GM18951 (cell line): ENCODE measurements at regions not wholly inside any gene's neighbourhood (a gene's known extent, or its start where the extent isn't known, plus 50 kb on each side); places are given as distances from the start of the nearest gene placed in this dataset.
"Not testable (repeated sequence)": the region's sequence is repeated elsewhere in the genome, so short reads cannot be mapped to it uniquely, and the experiment has no call there.

ENCODE experiments used
- POLR2A ChIP-seq: IDR thresholded peaks from 4 replicates; pipeline ENCODE4 v1.6.1; 2011; ENCODE audit warnings: mild to moderate bottlenecking; ENCODE audit not compliant: insufficient read length, insufficient read depth; ENCODE audit errors: extremely low read depth
- in situ Hi-C: fragments of 300-500 bp; cut with MboI; formaldehyde crosslinking; loops from one replicate; pipeline ENCODE4 v1.12.0; 2022; ENCODE audit warnings: low sequenced_read_pairs, mixed read lengths, inconsistent platforms; ENCODE audit not compliant: unreplicated experiment

DNA sequence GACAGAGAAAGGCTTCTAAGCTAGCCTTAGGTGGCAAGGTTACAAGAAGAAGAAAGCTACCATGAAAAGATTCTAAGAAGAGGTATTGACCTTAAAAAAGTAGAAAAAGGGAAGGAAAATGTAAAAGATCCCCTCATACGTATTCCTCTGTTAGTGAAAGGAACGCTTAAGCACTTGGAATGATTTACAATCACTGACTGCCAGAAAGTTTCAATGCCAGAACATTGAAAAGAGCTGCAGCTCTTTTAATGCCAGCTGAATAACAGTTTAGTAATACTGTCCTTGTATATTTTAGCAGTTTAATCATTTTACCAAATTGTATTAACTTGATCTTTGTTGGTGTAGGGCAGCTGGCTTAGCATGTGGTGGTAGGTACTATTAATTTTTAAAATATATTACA, 650.7 kb downstream of the FAM181B start:
- no peak for TF ChIP-seq POLR2A
- in situ Hi-C loops: no loop called here

GRCh38 chr11:82080160-82080559, 653.5 kb downstream of the FAM181B start:
- in situ Hi-C loops: no loop called here
- TF ChIP-seq POLR2A: no peak

GRCh38 chr11:82076126-82076525, 657.5 kb downstream of the FAM181B start:
- no peak for TF ChIP-seq POLR2A
- in situ Hi-C loops: no loop called here

DNA sequence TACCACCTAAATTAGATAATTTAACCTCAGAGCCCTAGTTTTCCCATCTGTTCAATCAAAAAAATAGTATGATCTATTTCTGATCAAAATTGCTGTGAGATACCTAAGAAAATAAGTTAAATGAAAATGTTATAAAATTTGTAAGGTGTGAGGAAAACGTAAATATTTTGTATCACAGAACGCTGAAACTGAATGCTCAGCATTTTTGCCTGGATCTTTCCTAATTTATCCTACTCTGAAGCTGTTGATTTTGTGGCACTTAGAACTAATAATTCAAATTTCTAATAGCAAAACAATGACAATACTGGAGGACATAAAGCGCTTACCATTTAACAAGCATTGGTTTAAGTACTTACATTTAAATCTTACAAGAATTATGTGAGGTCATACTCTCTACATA, 674.2 kb downstream of the FAM181B start:
- no peak for TF ChIP-seq POLR2A
- in situ Hi-C loops: no loop called here

GRCh38 chr11:82056450-82056849, 677.2 kb downstream of the FAM181B start:
- in situ Hi-C loops: no loop called here

GRCh38 chr11:82049199-82049598, 684.5 kb downstream of the FAM181B start:
- in situ Hi-C loops: no loop called here
- TF ChIP-seq POLR2A: no peak

More at GRCh38 chr11:82056450-82056849, 677.2 kb downstream of the FAM181B start:
- TF ChIP-seq POLR2A: no peak

DNA sequence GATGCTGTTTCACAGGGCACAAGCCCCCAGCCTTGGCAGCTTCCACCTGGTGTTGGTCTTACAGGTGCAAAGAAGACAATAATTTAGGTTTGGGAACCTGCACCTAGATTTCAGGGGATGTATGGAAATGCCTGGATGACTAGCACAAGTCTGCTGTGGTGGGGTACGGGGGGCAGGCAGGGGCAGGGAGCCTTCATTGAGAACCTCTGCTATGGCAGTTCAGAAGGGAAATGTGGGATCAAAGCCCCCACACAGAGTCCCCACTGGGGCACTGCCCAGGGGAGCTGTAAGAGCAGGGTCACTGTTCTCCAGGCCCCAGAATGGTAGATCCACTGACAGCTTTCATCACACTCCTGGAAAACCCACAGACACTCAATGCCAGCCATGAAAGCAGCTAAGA, 686.5 kb downstream of the FAM181B start:
- in situ Hi-C loops: no loop called here
- TF ChIP-seq POLR2A: no peak

- TF ChIP-seq POLR2A: no peak
- in situ Hi-C loops: no loop called here
Measured at GRCh38 chr11:82046778-82047177, 686.9 kb downstream of the FAM181B start.

DNA sequence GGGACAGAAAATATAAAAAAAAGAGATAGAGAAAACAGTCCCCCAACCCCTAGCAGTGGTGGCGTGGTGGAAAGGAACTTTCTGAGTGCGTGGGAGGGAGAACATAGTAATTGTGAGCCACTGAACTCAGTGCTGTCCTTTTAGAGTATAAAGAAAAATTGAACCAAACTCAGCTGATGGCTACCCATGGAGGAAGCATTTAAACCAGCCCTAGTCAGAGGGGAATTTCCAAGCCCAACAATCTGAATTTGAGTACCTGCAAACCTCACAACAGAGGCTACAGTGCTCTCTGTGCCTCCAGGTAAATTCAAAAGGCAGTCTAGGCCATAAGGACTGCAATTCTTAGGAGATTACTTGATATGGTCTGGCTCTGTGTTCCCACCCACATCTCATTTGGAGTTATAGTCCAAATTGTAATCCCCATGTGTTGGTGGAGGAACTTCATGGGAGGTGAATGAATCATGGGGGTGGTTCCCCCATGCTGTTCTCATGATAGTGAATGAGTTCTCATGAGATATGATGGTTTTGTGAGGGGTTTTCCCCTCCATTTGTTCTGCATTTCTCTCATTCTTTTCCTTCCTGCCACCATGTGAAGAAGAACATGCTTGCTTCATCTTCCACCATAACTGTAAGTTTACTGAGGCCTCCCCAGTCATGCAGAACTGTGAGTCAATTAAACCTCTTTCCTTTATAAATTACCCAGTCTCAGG, 687.8 kb downstream of the FAM181B start:
- no peak for TF ChIP-seq POLR2A
- in situ Hi-C loops: no loop called here

GRCh38 chr11:82043316-82043715, 690.3 kb downstream of the FAM181B start:
- no peak for TF ChIP-seq POLR2A
- in situ Hi-C loops: no loop called here

- TF ChIP-seq POLR2A: no peak
- in situ Hi-C loops: no loop called here
Measured at GRCh38 chr11:82041764-82042163, 691.9 kb downstream of the FAM181B start.

DNA sequence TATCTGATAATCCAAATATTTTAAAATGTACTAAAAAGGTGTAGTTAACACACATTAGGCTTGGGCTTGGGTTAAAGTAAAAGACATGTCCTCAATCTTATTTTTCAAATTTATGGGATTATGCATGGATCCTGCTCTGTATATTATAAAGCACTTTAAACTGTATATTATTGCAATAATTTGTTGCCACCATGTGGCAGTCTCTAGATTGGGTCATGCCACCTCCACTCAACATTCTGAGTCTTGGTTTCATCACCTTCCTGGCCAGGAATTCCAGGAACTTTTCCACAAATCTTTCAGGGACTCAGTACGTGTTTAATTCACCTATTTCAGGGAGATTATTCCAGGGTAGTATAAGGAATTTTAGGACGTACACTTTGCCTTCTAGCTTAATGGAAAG, 695.5 kb downstream of the FAM181B start:
- TF ChIP-seq POLR2A: no peak
- in situ Hi-C loops: no loop called here

- in situ Hi-C loops: no loop called here
- no peak for TF ChIP-seq POLR2A
Measured at GRCh38 chr11:82034527-82034926, 699.1 kb downstream of the FAM181B start.

DNA sequence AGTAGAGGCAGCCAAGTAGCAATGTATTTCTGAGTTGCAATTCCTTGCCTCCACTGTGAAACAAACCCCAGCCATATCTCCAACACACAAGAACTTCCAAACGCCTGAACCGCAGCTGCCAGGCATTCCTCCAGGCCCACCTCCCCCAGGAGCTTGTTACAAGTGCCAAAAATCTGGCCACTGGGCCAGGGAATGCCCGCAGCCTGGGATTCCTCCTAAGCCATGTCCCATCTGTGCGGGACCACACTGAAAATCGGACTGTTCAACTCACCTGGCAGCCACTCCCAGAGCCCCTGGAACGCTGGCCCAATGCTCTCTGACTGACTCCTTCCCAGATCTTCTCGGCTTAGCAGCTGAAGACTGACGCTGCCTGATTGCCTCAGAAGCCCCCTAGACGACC, 706.3 kb downstream of the FAM181B start:
- in situ Hi-C loops: not testable (repeated sequence)

DNA sequence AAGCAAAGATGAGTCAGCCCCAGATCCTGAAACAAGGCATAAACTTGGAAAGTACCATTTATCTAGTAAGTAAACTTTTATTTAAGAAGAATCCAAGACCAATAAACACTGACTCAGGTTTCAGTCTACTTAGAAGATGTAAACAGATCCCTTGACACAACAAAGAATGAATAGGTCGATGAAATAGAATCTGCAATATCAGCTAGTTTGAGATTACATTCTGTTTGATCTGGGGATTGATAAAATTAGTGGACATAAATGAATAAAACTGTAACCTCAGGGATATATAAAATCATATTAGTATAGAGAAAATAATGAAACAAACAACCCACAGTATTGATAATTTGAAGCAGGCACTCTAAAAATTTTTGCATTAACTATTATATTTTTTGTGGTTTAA, 708.9 kb downstream of the FAM181B start:
- in situ Hi-C loops: no loop called here
- TF ChIP-seq POLR2A: no peak
